ENCODE measurements at regions not wholly inside any gene's neighbourhood (a gene's known extent, or its start where the extent isn't known, plus 50 kb on each side); places are given as distances from the start of the nearest gene placed in this dataset.

DNA sequence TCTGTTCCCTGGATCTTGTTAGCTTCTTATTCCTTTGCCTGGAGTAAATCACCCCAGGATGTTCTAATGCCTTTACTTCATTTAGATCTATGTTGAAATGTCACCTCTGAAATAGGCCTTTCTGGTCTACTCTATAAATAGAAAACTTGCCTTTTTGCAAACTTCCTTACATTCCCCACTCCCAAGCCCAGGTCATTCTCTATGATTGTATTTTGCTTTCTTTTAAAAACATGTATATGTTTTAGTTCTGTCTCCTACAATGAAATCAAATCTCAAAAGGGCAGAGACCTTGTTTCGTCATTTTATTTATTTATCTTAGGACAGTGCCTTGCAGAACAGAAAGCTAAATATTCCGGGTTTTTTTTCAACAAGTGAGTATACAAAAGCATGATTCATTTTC, 1657.7 kb upstream of the C9orf72 start:
- H3K9me3 ChIP-seq (replicated peaks; ENCODE audit: control insufficient read depth, insufficient read depth, low read length): no peaks in the 10 kb centered on the region
- H3K27me3 ChIP-seq (ENCODE audit: control insufficient read depth in 2 of 2, insufficient read depth in 2 of 2, low read length in 2 of 2): no peaks in the 10 kb centered on the region
- no peak overlapping the region for H3K4me2 ChIP-seq (ENCODE audit: insufficient read depth, low read length)
- TF ChIP-seq, protein P1, sequence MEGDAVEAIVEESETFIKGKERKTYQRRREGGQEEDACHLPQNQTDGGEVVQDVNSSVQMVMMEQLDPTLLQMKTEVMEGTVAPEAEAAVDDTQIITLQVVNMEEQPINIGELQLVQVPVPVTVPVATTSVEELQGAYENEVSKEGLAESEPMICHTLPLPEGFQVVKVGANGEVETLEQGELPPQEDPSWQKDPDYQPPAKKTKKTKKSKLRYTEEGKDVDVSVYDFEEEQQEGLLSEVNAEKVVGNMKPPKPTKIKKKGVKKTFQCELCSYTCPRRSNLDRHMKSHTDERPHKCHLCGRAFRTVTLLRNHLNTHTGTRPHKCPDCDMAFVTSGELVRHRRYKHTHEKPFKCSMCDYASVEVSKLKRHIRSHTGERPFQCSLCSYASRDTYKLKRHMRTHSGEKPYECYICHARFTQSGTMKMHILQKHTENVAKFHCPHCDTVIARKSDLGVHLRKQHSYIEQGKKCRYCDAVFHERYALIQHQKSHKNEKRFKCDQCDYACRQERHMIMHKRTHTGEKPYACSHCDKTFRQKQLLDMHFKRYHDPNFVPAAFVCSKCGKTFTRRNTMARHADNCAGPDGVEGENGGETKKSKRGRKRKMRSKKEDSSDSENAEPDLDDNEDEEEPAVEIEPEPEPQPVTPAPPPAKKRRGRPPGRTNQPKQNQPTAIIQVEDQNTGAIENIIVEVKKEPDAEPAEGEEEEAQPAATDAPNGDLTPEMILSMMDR (IDR thresholded peaks at IDR 0.05; ENCODE audit: extremely low read depth in 1 of 2, insufficient read depth in 1 of 2, low read depth in 1 of 2, low read length in 2 of 2): no peak
- TF ChIP-seq POLR2AphosphoS5 (IDR thresholded peaks at IDR 0.05; ENCODE audit: insufficient read depth, low read depth, low read length): no peak
- no peak for TF ChIP-seq MYC (IDR thresholded peaks at IDR 0.05; ENCODE audit: low read depth, low read length)
- TF ChIP-seq FOS (IDR thresholded peaks at IDR 0.05; ENCODE audit: borderline replicate concordance, insufficient read depth, low read length): no peak
- TF ChIP-seq JUN (IDR thresholded peaks at IDR 0.05; ENCODE audit: borderline replicate concordance, insufficient read depth, insufficient read length, low read depth): no peak
- H2AFZ ChIP-seq (ENCODE audit: low read depth, low read length): no peak overlapping the region
- no peak overlapping the region for H3K9ac ChIP-seq (replicated peaks; ENCODE audit: extremely low read depth, insufficient read depth, low read length)
- CTCF ChIA-PET: no interaction called here
- DNase-seq (ENCODE audit: low read depth, low spot score) (no peak), FAIRE-seq (no peak)
- BruUV-seq (replicated peaks): no TSS peak
- POLR2A ChIA-PET: no interaction called here
- no peaks in the 10 kb centered on the region for H3K36me3 ChIP-seq (ENCODE audit: control insufficient read depth in 2 of 2, extremely low read depth in 1 of 2, insufficient read depth in 2 of 2, low read length in 2 of 2)
- H3K9me1 ChIP-seq (replicated peaks; ENCODE audit: control insufficient read depth, extremely low read depth, insufficient read depth, low read length): no peaks in the 10 kb centered on the region
- H3K27ac ChIP-seq (ENCODE audit: insufficient read depth, low read depth, low read length): no peak overlapping the region
- no peaks in the 10 kb centered on the region for H4K20me1 ChIP-seq (replicated peaks; ENCODE audit: control insufficient read depth, extremely low read depth, insufficient read depth, low read length)
- intact Hi-C loops (cut with micrococcal nuclease): no loop called here
- H3K4me3 ChIP-seq (replicated peaks in 1 of 3; ENCODE audit: insufficient read depth in 1 of 3, low read depth in 1 of 3, low read length in 3 of 3): no peak overlapping the region
- no peaks in the 10 kb centered on the region for H3K4me1 ChIP-seq (ENCODE audit: control insufficient read depth, extremely low read depth, insufficient read depth, low read length)
- dilution Hi-C loops (cut with MboI; ENCODE audit: extremely low pct_ligation_motif_present, low sequenced_read_pairs): no loop called here
- H3K79me2 ChIP-seq (ENCODE audit: control insufficient read depth, insufficient read depth, low read length): no peaks in the 10 kb centered on the region

DNA sequence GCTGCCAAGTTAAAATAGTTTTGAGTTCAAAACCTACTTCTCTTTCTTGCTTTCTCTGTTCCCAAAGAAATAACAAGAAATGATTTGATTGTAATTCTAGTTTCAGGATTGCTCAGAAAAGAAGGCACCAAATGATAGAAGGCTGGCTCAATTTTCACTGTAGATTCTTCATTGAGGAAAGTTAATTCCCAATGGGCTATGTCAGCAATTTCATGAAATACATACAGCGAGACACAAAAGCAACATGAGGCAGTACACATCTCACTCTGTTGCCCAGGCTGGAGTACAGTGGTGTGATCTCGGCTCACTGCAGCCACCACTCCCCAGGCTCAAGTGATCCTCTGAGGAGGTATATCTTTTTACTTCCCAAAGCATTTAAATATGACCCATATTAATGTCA, 1659.9 kb upstream of the C9orf72 start:
- no peak overlapping the region for H3K27ac ChIP-seq (ENCODE audit: insufficient read depth, low read depth, low read length)
- FAIRE-seq (no peak), DNase-seq (ENCODE audit: low read depth, low spot score) (no peak)
- BruUV-seq (replicated peaks): no TSS peak
- H3K79me2 ChIP-seq (ENCODE audit: control insufficient read depth, insufficient read depth, low read length): no peaks in the 10 kb centered on the region
- ChIA-PET POLR2A (no interaction called here), CTCF (no interaction called here)
- TF ChIP-seq FOS (IDR thresholded peaks at IDR 0.05; ENCODE audit: borderline replicate concordance, insufficient read depth, low read length) (no peak), POLR2AphosphoS5 (IDR thresholded peaks at IDR 0.05; ENCODE audit: insufficient read depth, low read depth, low read length) (no peak), JUN (IDR thresholded peaks at IDR 0.05; ENCODE audit: borderline replicate concordance, insufficient read depth, insufficient read length, low read depth) (no peak), MYC (IDR thresholded peaks at IDR 0.05; ENCODE audit: low read depth, low read length) (no peak)
- dilution Hi-C loops (cut with MboI; ENCODE audit: extremely low pct_ligation_motif_present, low sequenced_read_pairs) (no loop called here), intact Hi-C loops (cut with micrococcal nuclease) (no loop called here)
- H2AFZ ChIP-seq (ENCODE audit: low read depth, low read length): no peak overlapping the region
- H3K9ac ChIP-seq (replicated peaks; ENCODE audit: extremely low read depth, insufficient read depth, low read length): no peak overlapping the region
- no peak overlapping the region for H3K4me3 ChIP-seq (replicated peaks in 1 of 3; ENCODE audit: insufficient read depth in 1 of 3, low read depth in 1 of 3, low read length in 3 of 3)
- H3K27me3 ChIP-seq (ENCODE audit: control insufficient read depth in 2 of 2, insufficient read depth in 2 of 2, low read length in 2 of 2): no peaks in the 10 kb centered on the region
- peaks cover under 1% of the 10 kb centered on the region for H3K9me3 ChIP-seq (replicated peaks; ENCODE audit: control insufficient read depth, insufficient read depth, low read length)
- H3K4me2 ChIP-seq (ENCODE audit: insufficient read depth, low read length): no peak overlapping the region
- no peaks in the 10 kb centered on the region for H4K20me1 ChIP-seq (replicated peaks; ENCODE audit: control insufficient read depth, extremely low read depth, insufficient read depth, low read length)
- no peaks in the 10 kb centered on the region for H3K4me1 ChIP-seq (ENCODE audit: control insufficient read depth, extremely low read depth, insufficient read depth, low read length)
- H3K9me1 ChIP-seq (replicated peaks; ENCODE audit: control insufficient read depth, extremely low read depth, insufficient read depth, low read length): no peaks in the 10 kb centered on the region
- no peaks in the 10 kb centered on the region for H3K36me3 ChIP-seq (ENCODE audit: control insufficient read depth in 2 of 2, extremely low read depth in 1 of 2, insufficient read depth in 2 of 2, low read length in 2 of 2)
